ENCODE measurements at regions not wholly inside any gene's neighbourhood (a gene's known extent, or its start where the extent isn't known, plus 50 kb on each side); places are given as distances from the start of the nearest gene placed in this dataset.

GRCh38 chr4:11976726-11977263 lies 548.1 kb upstream of the HS3ST1 start:
- TF ChIP-seq, protein P1, sequence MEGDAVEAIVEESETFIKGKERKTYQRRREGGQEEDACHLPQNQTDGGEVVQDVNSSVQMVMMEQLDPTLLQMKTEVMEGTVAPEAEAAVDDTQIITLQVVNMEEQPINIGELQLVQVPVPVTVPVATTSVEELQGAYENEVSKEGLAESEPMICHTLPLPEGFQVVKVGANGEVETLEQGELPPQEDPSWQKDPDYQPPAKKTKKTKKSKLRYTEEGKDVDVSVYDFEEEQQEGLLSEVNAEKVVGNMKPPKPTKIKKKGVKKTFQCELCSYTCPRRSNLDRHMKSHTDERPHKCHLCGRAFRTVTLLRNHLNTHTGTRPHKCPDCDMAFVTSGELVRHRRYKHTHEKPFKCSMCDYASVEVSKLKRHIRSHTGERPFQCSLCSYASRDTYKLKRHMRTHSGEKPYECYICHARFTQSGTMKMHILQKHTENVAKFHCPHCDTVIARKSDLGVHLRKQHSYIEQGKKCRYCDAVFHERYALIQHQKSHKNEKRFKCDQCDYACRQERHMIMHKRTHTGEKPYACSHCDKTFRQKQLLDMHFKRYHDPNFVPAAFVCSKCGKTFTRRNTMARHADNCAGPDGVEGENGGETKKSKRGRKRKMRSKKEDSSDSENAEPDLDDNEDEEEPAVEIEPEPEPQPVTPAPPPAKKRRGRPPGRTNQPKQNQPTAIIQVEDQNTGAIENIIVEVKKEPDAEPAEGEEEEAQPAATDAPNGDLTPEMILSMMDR (optimal IDR thresholded peaks at IDR 0.05 in 1 of 3, IDR thresholded peaks at IDR 0.05 in 1 of 3, conservative IDR thresholded peaks at IDR 0.05 in 1 of 3; ENCODE audit: extremely low read depth in 1 of 3, insufficient read depth in 2 of 3, low read length in 3 of 3): no peak
- no peak for TF ChIP-seq EZH2 (IDR thresholded peaks at IDR 0.05; ENCODE audit: low read length)

Data from keratinocyte (primary cell).